WERI-Rb-1 (cell line): ENCODE measurements at regions not wholly inside any gene's neighbourhood (a gene's known extent, or its start where the extent isn't known, plus 50 kb on each side); places are given as distances from the start of the nearest gene placed in this dataset.

Experiments used
- DNase-seq: peaks from one replicate; pipeline ENCODE4 v3.0.0-alpha.2; 2020
- H3K27ac ChIP-seq: fragments of 250-450 bp; sonication (Bioruptor Pico); 2 replicates; pipeline ENCODE4 v1.5.1; 2020; ENCODE audit warnings: mild to moderate bottlenecking, moderate library complexity
- H3K27me3 ChIP-seq: fragments of 250-450 bp; sonication (Bioruptor Pico); 2 replicates; pipeline ENCODE4 v1.5.1; 2021; ENCODE audit warnings: mild to moderate bottlenecking, low read depth, moderate library complexity; ENCODE audit not compliant: insufficient read depth, severe bottlenecking
- H3K36me3 ChIP-seq: fragments of 250-450 bp; sonication (Bioruptor Pico); 2 replicates; pipeline ENCODE4 v1.5.1; 2020; ENCODE audit warnings: mild to moderate bottlenecking, moderate library complexity
- H3K4me3 ChIP-seq: 2 replicates; pipeline ENCODE4 v1.5.1; 2011; ENCODE audit warnings: low read depth, mild to moderate bottlenecking, control low read depth, low read length
- H3K9me3 ChIP-seq: fragments of 250-450 bp; sonication (Bioruptor Pico); 2 replicates; pipeline ENCODE4 v1.5.1; 2021; ENCODE audit warnings: mild to moderate bottlenecking, moderate library complexity; ENCODE audit not compliant: severe bottlenecking
- CTCF ChIP-seq: IDR thresholded peaks from 2 replicates; pipeline ENCODE4 v1.5.1; 2011; ENCODE audit warnings: low read depth, mild to moderate bottlenecking, control low read depth, inconsistent platforms, low read length

- no peak overlapping the region for H3K27ac ChIP-seq
- H3K9me3 ChIP-seq: no peaks in the 10 kb centered on the region
- H3K27me3 ChIP-seq: no peaks in the 10 kb centered on the region
- no peaks in the 10 kb centered on the region for H3K36me3 ChIP-seq
- no peak for DNase-seq
- no peak overlapping the region for H3K4me3 ChIP-seq
- no peak for TF ChIP-seq CTCF
Observed at GRCh38 chr5:108669462-108669861, 78.2 kb upstream of the FER start.

GRCh38 chr5:108661590-108662219 lies 86.0 kb upstream of the FER start:
- TF ChIP-seq CTCF: no peak
- Histone ChIP-seq H3K9me3 (no peaks in the 10 kb centered on the region), H3K27me3 (no peaks in the 10 kb centered on the region), H3K4me3 (no peak overlapping the region), H3K36me3 (no peaks in the 10 kb centered on the region), H3K27ac (no peak overlapping the region)
- no peak for DNase-seq

- H3K27me3 ChIP-seq: no peaks in the 10 kb centered on the region
- H3K36me3 ChIP-seq: no peaks in the 10 kb centered on the region
- no peak overlapping the region for H3K4me3 ChIP-seq
- no peak for TF ChIP-seq CTCF
- H3K9me3 ChIP-seq: no peaks in the 10 kb centered on the region
- no peak for DNase-seq
- H3K27ac ChIP-seq: no peak overlapping the region
Observed at GRCh38 chr5:108661024-108661423, 86.7 kb upstream of the FER start.

- Histone ChIP-seq H3K27ac (no peak overlapping the region), H3K9me3 (no peaks in the 10 kb centered on the region), H3K4me3 (no peak overlapping the region), H3K27me3 (no peaks in the 10 kb centered on the region), H3K36me3 (no peaks in the 10 kb centered on the region)
- no peak for TF ChIP-seq CTCF
- DNase-seq: no peak
Observed at GRCh38 chr5:108660291-108660690, 87.4 kb upstream of the FER start.

- no peak for TF ChIP-seq CTCF
- no peaks in the 10 kb centered on the region for H3K27me3 ChIP-seq
- H3K36me3 ChIP-seq: no peaks in the 10 kb centered on the region
- no peak for DNase-seq
- no peak overlapping the region for H3K4me3 ChIP-seq
- H3K27ac ChIP-seq: no peak overlapping the region
- no peaks in the 10 kb centered on the region for H3K9me3 ChIP-seq
Observed at GRCh38 chr5:108659531-108659930, 88.2 kb upstream of the FER start.
